ENCODE measurements at regions not wholly inside any gene's neighbourhood (a gene's known extent, or its start where the extent isn't known, plus 50 kb on each side); places are given as distances from the start of the nearest gene placed in this dataset.

DNA sequence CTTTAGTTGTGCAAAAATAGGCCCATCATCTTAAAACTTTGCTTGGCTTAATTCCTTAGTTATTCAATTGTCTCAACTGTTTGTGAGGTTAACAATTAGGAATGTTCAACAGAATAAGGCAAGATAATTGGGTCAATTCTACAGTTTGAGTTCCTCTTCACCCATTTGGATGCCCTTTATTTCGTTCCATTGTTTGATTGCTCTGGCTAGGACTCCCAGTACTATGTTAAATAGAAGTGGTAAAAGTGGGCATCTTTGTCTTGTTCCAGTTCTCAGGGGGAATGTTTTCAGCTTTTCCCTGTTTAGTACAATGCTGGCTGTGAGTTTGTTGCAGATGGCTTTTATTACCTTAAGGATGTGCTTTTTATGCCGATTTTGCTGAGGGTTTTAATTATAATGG lies 761.5 kb upstream of the GRIA3 start:
- 56 to 83% (median 78%) methylated on average over 2 of the region's 2 CpGs for WGBS, 5 donors
- intact Hi-C loops (cut with DNase I; ENCODE audit: low total_unique reads): no loop called here

DNA sequence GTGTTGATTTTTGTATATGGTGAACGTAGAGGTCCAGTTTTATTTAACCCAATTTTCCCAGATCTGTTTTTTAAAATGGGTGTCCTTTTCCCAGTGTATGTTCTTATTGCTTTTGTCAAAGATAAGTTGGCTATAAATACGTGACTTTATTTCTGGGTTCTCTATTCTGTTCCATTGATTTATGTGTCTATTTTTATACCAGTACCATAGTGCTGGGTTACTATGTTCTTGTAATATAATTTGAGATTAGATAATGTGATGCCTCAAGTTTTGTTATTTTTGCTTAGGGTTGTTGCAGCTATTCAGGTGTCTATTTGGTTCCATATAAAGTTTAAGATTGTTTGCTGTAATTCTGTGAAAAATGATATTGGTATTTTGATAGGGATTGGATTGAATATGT lies 749.1 kb upstream of the GRIA3 start:
- H3K36me3 ChIP-seq: no peaks in the 10 kb centered on the region
- no peaks in the 10 kb centered on the region for H3K27me3 ChIP-seq
- intact Hi-C loops (cut with DNase I; ENCODE audit: low total_unique reads): no loop called here
- no peak overlapping the region for H3K4me3 ChIP-seq
- DNase-seq: no peak
- TF ChIP-seq POLR2AphosphoS5 (IDR thresholded peaks at IDR 0.05) (no peak), POLR2A (IDR thresholded peaks at IDR 0.05) (no peak)
- TF ChIP-seq, protein P1, sequence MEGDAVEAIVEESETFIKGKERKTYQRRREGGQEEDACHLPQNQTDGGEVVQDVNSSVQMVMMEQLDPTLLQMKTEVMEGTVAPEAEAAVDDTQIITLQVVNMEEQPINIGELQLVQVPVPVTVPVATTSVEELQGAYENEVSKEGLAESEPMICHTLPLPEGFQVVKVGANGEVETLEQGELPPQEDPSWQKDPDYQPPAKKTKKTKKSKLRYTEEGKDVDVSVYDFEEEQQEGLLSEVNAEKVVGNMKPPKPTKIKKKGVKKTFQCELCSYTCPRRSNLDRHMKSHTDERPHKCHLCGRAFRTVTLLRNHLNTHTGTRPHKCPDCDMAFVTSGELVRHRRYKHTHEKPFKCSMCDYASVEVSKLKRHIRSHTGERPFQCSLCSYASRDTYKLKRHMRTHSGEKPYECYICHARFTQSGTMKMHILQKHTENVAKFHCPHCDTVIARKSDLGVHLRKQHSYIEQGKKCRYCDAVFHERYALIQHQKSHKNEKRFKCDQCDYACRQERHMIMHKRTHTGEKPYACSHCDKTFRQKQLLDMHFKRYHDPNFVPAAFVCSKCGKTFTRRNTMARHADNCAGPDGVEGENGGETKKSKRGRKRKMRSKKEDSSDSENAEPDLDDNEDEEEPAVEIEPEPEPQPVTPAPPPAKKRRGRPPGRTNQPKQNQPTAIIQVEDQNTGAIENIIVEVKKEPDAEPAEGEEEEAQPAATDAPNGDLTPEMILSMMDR (IDR thresholded peaks at IDR 0.05): no peak
- H3K9me3 ChIP-seq: peaks cover 0 to 9% (median 8%) of the 10 kb centered on the region in 4 donors
- H3K27ac ChIP-seq: no peak overlapping the region
- WGBS, 5 donors: 56 to 83% (median 67%) methylated on average over 2 of the region's 2 CpGs
- no peaks in the 10 kb centered on the region for H3K4me1 ChIP-seq

More for the DNA sequence above, 761.5 kb upstream of the GRIA3 start:
- H3K27me3 ChIP-seq: no peaks in the 10 kb centered on the region
- no peaks in the 10 kb centered on the region for H3K4me1 ChIP-seq
- peaks cover 0 to 7% (median 0%) of the 10 kb centered on the region in 4 donors for H3K9me3 ChIP-seq
- no peak for DNase-seq
- H3K27ac ChIP-seq: no peak overlapping the region
- TF ChIP-seq POLR2AphosphoS5 (IDR thresholded peaks at IDR 0.05) (no peak), EP300 (IDR thresholded peaks at IDR 0.05) (no peak), POLR2A (IDR thresholded peaks at IDR 0.05) (no peak)
- TF ChIP-seq, protein P1 (IDR thresholded peaks at IDR 0.05): no peak
- H3K4me3 ChIP-seq: no peak overlapping the region
- no peaks in the 10 kb centered on the region for H3K36me3 ChIP-seq

DNA sequence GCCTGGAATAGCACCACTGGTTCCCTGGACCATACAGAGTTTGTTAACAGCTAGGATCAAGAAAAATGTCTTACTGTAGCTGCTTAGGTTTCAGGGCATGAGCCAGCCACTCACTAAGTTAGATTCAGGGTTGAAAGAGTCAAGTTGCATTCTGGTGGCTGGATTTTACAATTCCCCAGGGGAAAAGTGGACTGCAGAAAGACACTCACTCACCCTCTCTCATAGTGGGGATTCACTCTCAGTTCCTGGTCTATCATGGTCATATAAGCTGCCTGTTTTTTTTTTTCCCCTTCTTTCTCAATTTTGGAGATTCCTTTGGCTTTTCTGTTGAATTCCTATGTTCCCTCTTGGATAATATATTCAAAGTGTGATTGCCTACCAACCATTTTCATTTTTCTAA lies 744.2 kb upstream of the GRIA3 start:
- Histone ChIP-seq H3K27ac (no peak overlapping the region), H3K9me3 (peaks cover 0 to 8% (median 7%) of the 10 kb centered on the region in 4 donors), H3K4me3 (no peak overlapping the region), H3K4me1 (no peaks in the 10 kb centered on the region), H3K27me3 (no peaks in the 10 kb centered on the region), H3K36me3 (no peaks in the 10 kb centered on the region)
- intact Hi-C loops (cut with DNase I; ENCODE audit: low total_unique reads): no loop called here
- TF ChIP-seq, protein P1 (IDR thresholded peaks at IDR 0.05): no peak
- no peak for TF ChIP-seq EP300 (IDR thresholded peaks at IDR 0.05)
- TF ChIP-seq POLR2AphosphoS5 (IDR thresholded peaks at IDR 0.05): no peak
- no peak for TF ChIP-seq POLR2A (IDR thresholded peaks at IDR 0.05)
- no peak for DNase-seq

DNA sequence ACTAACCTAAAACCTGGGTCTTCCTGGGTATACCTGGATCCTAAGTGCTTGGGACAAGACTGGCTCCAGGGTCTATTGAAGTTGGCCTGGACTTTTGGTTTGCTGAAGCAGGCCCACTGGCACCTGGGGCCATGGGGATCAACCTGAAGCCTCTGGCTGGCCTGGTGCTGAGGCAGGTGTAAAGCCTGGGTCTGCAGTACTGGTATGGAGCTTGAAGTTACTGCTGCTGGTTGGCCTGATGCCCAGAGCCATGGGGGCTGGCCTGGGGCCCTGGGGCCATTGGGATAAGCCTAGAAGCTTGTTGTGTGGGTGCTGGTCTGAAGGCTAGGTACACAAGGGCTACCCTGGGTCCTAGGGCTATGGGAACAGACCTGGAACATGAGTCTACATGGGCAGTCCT lies 743.2 kb upstream of the GRIA3 start:
- Histone ChIP-seq H3K27me3 (no peaks in the 10 kb centered on the region), H3K27ac (no peak overlapping the region), H3K36me3 (no peaks in the 10 kb centered on the region), H3K9me3 (peaks cover 0 to 8% (median 7%) of the 10 kb centered on the region in 4 donors), H3K4me3 (no peak overlapping the region), H3K4me1 (no peaks in the 10 kb centered on the region)
- intact Hi-C loops (cut with DNase I; ENCODE audit: low total_unique reads): no loop called here
- TF ChIP-seq, protein P1 (IDR thresholded peaks at IDR 0.05): no peak
- TF ChIP-seq EP300 (IDR thresholded peaks at IDR 0.05): no peak
- no peak for TF ChIP-seq POLR2AphosphoS5 (IDR thresholded peaks at IDR 0.05)
- no peak for TF ChIP-seq POLR2A (IDR thresholded peaks at IDR 0.05)
- no peak for DNase-seq
